ENCODE measurements at regions not wholly inside any gene's neighbourhood (a gene's known extent, or its start where the extent isn't known, plus 50 kb on each side); places are given as distances from the start of the nearest gene placed in this dataset.

- Histone ChIP-seq H3K36me3 (no peaks in the 10 kb centered on the region), H3K9me3 (peaks cover 0 to 5% (median 0%) of the 10 kb centered on the region in 12 donors), H3K4me3 (no peak overlapping the region), H3K27ac (no peak overlapping the region), H3K4me1 (peaks cover 0 to 5% (median 0%) of the 10 kb centered on the region in 12 donors), H3K27me3 (no peaks in the 10 kb centered on the region)
- intact Hi-C loops (cut with DNase I), result no loop called here
- DNase-seq (no peak), ATAC-seq (no peak)
- TF ChIP-seq POLR2A (IDR thresholded peaks at IDR 0.05), result no peak
- TF ChIP-seq, protein P1, sequence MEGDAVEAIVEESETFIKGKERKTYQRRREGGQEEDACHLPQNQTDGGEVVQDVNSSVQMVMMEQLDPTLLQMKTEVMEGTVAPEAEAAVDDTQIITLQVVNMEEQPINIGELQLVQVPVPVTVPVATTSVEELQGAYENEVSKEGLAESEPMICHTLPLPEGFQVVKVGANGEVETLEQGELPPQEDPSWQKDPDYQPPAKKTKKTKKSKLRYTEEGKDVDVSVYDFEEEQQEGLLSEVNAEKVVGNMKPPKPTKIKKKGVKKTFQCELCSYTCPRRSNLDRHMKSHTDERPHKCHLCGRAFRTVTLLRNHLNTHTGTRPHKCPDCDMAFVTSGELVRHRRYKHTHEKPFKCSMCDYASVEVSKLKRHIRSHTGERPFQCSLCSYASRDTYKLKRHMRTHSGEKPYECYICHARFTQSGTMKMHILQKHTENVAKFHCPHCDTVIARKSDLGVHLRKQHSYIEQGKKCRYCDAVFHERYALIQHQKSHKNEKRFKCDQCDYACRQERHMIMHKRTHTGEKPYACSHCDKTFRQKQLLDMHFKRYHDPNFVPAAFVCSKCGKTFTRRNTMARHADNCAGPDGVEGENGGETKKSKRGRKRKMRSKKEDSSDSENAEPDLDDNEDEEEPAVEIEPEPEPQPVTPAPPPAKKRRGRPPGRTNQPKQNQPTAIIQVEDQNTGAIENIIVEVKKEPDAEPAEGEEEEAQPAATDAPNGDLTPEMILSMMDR (IDR thresholded peaks at IDR 0.05), result no peak
Observed at GRCh38 chr13:61151062-61151461, 264.6 kb downstream of the PCDH20 start.

DNA sequence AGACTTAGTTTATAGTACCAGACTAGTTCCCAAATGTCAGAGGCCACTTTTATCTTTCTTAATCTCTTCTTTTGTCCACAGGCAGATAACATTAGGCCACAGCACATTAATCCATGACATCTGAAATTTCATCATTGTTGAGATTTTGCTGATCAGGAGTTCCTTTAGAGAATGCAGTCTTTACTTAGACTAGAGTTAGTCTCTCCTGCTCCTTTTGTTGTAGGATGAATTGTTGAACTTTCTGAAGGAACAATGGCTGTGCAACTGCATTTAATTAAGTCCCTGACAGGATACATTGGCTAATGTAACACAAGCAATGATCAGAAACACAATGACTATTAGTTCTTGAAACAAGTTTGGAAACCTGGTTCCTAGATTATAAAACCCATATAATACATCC, 266.3 kb downstream of the PCDH20 start:
- peaks cover 0 to 5% (median 0%) of the 10 kb centered on the region in 12 donors for H3K4me1 ChIP-seq
- peaks cover 0 to 6% (median 0%) of the 10 kb centered on the region in 12 donors for H3K9me3 ChIP-seq
- intact Hi-C loops (cut with DNase I), result no loop called here
- H3K36me3 ChIP-seq, result no peaks in the 10 kb centered on the region
- TF ChIP-seq, protein P1 (IDR thresholded peaks at IDR 0.05), result no peak
- TF ChIP-seq POLR2A (IDR thresholded peaks at IDR 0.05), result no peak
- no peak overlapping the region for H3K4me3 ChIP-seq
- no peaks in the 10 kb centered on the region for H3K27me3 ChIP-seq
- ATAC-seq (no peak), DNase-seq (no peak)
- no peak overlapping the region for H3K27ac ChIP-seq

DNA sequence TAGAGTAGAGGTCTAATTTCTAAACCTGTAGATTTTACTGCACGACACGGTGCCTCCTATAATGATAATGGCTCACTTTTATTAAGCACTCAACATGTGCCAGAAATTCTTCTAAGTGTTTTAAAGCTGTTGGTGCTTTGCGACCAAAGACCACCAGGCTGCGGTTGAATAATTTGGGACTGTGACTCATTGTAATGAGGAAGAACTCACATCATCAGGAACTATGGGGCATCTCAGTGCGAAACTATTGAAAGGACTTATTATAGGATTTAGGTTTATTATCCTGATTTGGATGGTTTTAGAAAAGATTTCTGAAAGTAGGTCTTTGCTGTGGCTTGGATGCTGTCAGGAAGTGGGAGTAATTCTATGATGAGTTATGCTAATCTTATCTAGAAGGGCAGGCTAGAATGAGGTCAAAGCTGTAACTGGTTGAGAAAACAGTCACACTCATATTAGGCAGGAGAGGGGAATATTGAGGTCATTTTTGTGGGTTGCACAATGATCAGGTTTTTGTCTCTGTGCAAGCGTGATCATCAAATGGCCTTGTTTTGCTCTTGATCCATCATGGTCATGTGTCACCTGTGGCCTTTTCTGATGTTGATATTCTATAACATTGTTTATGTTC, 266.8 kb downstream of the PCDH20 start:
- no peak overlapping the region for H3K4me3 ChIP-seq
- H3K27ac ChIP-seq, result no peak overlapping the region
- TF ChIP-seq, protein P1 (IDR thresholded peaks at IDR 0.05), result no peak
- TF ChIP-seq POLR2A (IDR thresholded peaks at IDR 0.05), result no peak
- H3K27me3 ChIP-seq, result no peaks in the 10 kb centered on the region
- peaks cover 0 to 8% (median 0%) of the 10 kb centered on the region in 12 donors for H3K9me3 ChIP-seq
- intact Hi-C loops (cut with DNase I), result no loop called here
- 57 to 64% (median 63%) methylated on average over 6 of the region's 6 CpGs for WGBS, 4 donors
- peak in 1 of 4 donors; percentile 84 for ATAC-seq
- H3K4me1 ChIP-seq, result peaks cover 0 to 6% (median 0%) of the 10 kb centered on the region in 12 donors
- DNase-seq, result no peak
- no peaks in the 10 kb centered on the region for H3K36me3 ChIP-seq

DNA sequence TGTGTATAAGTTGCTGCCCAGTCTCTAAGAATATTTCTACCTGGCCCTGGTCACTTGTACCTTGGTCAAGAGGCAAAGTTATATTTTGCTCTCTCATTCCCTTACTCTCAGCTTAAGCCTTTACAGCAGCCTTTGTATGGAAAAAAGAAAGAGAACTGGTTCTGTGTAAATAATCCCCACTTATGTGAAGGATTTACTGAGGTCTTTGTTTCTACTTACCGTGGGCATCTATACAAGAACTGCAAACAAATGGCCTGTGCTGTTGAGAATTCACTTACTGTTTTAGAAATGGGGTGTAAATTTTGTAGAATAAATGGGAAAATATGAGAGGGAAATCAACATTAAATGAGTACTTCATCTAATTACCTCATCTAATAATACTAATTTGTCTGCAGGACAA, 267.4 kb downstream of the PCDH20 start:
- Histone ChIP-seq H3K9me3 (peaks cover 0 to 8% (median 0%) of the 10 kb centered on the region in 12 donors), H3K27me3 (no peaks in the 10 kb centered on the region), H3K4me3 (no peak overlapping the region), H3K36me3 (no peaks in the 10 kb centered on the region), H3K4me1 (peaks cover 0 to 6% (median 0%) of the 10 kb centered on the region in 12 donors), H3K27ac (no peak overlapping the region)
- TF ChIP-seq POLR2A (IDR thresholded peaks at IDR 0.05), result no peak
- TF ChIP-seq, protein P1 (IDR thresholded peaks at IDR 0.05), result no peak
- WGBS, 4 donors, result 67 to 88% (median 78%) methylated on average over 1 of the region's 1 CpG
- ATAC-seq, result no peak
- intact Hi-C loops (cut with DNase I), result no loop called here
- no peak for DNase-seq

All from heart left ventricle (tissue), 16 donors.